ENCODE measurements at regions not wholly inside any gene's neighbourhood (a gene's known extent, or its start where the extent isn't known, plus 50 kb on each side); places are given as distances from the start of the nearest gene placed in this dataset.

DNA sequence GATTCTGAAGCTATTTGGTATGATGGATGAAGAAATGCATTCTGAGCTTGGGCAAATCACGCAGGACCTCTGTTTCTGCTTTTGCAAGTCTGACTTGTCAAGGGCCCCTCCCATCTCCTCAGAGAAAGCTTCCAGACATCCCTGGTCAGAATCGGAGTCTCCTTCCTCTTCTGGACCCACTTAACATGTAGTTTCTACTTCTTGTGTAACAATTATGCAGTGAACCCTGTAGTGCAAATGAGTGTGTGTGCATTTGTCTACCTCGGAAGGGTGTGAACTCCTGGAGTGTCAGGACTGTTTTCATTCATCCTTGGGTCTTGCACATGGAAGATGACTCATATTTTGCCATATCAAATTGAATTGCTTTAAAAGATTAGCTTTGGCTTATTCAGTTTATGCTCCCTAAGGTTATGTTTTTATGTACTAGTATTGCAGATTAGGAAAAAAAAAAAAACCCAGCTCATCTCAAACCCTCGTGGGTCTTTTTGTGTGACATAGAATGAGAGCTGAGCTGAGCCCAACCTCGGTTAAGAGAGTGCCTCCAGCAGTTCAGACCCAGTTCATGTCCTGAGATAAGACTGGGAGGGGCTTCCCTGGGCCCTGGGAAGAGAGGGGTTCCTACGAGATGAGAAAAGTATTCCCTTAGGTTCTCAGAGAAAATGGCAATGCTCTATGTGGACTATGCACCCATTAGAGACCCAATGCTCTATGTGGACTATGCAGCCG is 61.1 kb upstream of the RPL34 start:
- no peak for TF ChIP-seq EZH2 (IDR thresholded peaks at IDR 0.05; ENCODE audit: insufficient read depth, poor library complexity, severe bottlenecking)
- no peak for TF ChIP-seq EZH2phosphoT487 (IDR thresholded peaks at IDR 0.05; ENCODE audit: insufficient read depth, low read depth)
